GM23338 (cell line): ENCODE measurements at regions not wholly inside any gene's neighbourhood (a gene's known extent, or its start where the extent isn't known, plus 50 kb on each side); places are given as distances from the start of the nearest gene placed in this dataset.
A peak's percentile ranks its signal among the peaks of the same experiment; 100 is the strongest.

Experiments used
- ATAC-seq: fragments of 200-7000 bp; cut with Tn5 transposase; 3 replicates; pipeline ENCODE4 v1.9.1; 2020
- DNase-seq: peaks from one replicate; pipeline ENCODE4 v3.0.0-alpha.2; 2015; ENCODE audit warnings: low spot score
- H2AFZ ChIP-seq: fragments of 200-600 bp; sonication (generic); 2 replicates; pipeline ENCODE4 v1.8.0; 2016; ENCODE audit warnings: antibody characterized with exemption, mild to moderate bottlenecking, moderate library complexity
- H3F3A ChIP-seq: fragments of 200-600 bp; sonication (generic); replicated peaks from 2 replicates; pipeline ENCODE4 v1.8.0; 2017; ENCODE audit warnings: antibody characterized with exemption, mixed run types, low read depth
- H3K27ac ChIP-seq: fragments of 200-600 bp; sonication (generic); 2 replicates; pipeline ENCODE4 v1.6.1; 2016; ENCODE audit warnings: low read depth
- H3K27me3 ChIP-seq: fragments of 200-600 bp; sonication (generic); 2 replicates; pipeline ENCODE4 v1.8.0; 2016; ENCODE audit warnings: mild to moderate bottlenecking, mixed run types, moderate library complexity; ENCODE audit not compliant: insufficient read depth
- H3K36me3 ChIP-seq: fragments of 200-600 bp; sonication (generic); 2 replicates; pipeline ENCODE4 v1.8.0; 2016; ENCODE audit warnings: mild to moderate bottlenecking; ENCODE audit not compliant: insufficient read depth
- H3K4me1 ChIP-seq: fragments of 200-600 bp; sonication (generic); 2 replicates; pipeline ENCODE4 v1.8.0; 2016; ENCODE audit warnings: mild to moderate bottlenecking, moderate library complexity; ENCODE audit not compliant: insufficient read depth
- H3K4me2 ChIP-seq: fragments of 200-600 bp; sonication (generic); 2 replicates; pipeline ENCODE4 v1.7.1; 2017; ENCODE audit warnings: mixed run types
- H3K4me3 ChIP-seq: fragments of 200-600 bp; sonication (generic); 2 replicates; pipeline ENCODE4 v1.6.1; 2016; ENCODE audit warnings: mixed run types
- H3K79me2 ChIP-seq: fragments of 200-600 bp; sonication (generic); replicated peaks from 2 replicates; pipeline ENCODE4 v1.8.0; 2017; ENCODE audit warnings: mild to moderate bottlenecking; ENCODE audit not compliant: insufficient read depth
- H3K9me2 ChIP-seq: fragments of 200-600 bp; sonication (generic); 2 replicates; pipeline ENCODE4 v1.8.0; 2017; ENCODE audit not compliant: insufficient read depth
- H4K20me1 ChIP-seq: fragments of 200-600 bp; sonication (generic); replicated peaks from 2 replicates; pipeline ENCODE4 v1.8.0; 2017; ENCODE audit warnings: mild to moderate bottlenecking; ENCODE audit not compliant: insufficient read depth
- H3K27ac Mint-ChIP-seq: 2 replicates; pipeline ENCODE4 v1.8.0; 2020; ENCODE audit warnings: inconsistent platforms, mild to moderate bottlenecking, moderate library complexity, mixed read lengths
- H3K27me3 Mint-ChIP-seq: 3 replicates; pipeline ENCODE4 v1.8.0; 2022; ENCODE audit warnings: low read depth, mild to moderate bottlenecking, moderate library complexity, mixed read lengths, inconsistent platforms; ENCODE audit not compliant: insufficient read depth, poor library complexity
- H3K36me3 Mint-ChIP-seq: 3 replicates; pipeline ENCODE4 v1.8.0; 2021; ENCODE audit warnings: low read depth, mild to moderate bottlenecking, inconsistent platforms, moderate library complexity, mixed read lengths
- H3K4me1 Mint-ChIP-seq: 3 replicates; pipeline ENCODE4 v1.8.0; 2020; ENCODE audit warnings: mild to moderate bottlenecking, inconsistent platforms, mixed read lengths
- H3K4me3 Mint-ChIP-seq: 3 replicates; pipeline ENCODE4 v1.8.0; 2021; ENCODE audit warnings: moderate library complexity, mild to moderate bottlenecking, inconsistent platforms, mixed read lengths
- H3K9me3 Mint-ChIP-seq: 3 replicates; pipeline ENCODE4 v1.8.0; 2020; ENCODE audit warnings: moderate library complexity, mild to moderate bottlenecking, inconsistent platforms, mixed read lengths
- CREB1 ChIP-seq: fragments of 250-450 bp; sonication (Bioruptor Pico); IDR thresholded peaks from 2 replicates; pipeline ENCODE4 v1.5.0; 2020; ENCODE audit warnings: low read depth, mild to moderate bottlenecking, moderate library complexity
- CTCF ChIP-seq, 2 experiments: fragments of 200-600 bp in 1 of 2; sonication (generic) in 1 of 2; conservative IDR thresholded peaks; 2 replicates each; pipeline versions ENCODE4 v1.5.1 to v1.6.1; 2016 to 2017; ENCODE audit warnings: antibody characterized with exemption in 2 of 2, low read depth in 2 of 2, mild to moderate bottlenecking in 2 of 2, moderate library complexity in 1 of 2
- ETS1 ChIP-seq: IDR thresholded peaks from 2 replicates; pipeline ENCODE4 v1.6.1; 2016; ENCODE audit warnings: antibody characterized with exemption
- EZH2phosphoT487 ChIP-seq: fragments of 200-600 bp; sonication (generic); IDR thresholded peaks from one replicate; pipeline ENCODE4 v1.8.1; 2018; ENCODE audit warnings: antibody characterized with exemption; ENCODE audit not compliant: unreplicated experiment
- STAT1 ChIP-seq: IDR thresholded peaks from one replicate; pipeline ENCODE4 v1.6.1; 2016; ENCODE audit warnings: antibody characterized with exemption; ENCODE audit not compliant: unreplicated experiment
- ZNF331 ChIP-seq: fragments of 250-450 bp; sonication (Bioruptor Pico); IDR thresholded peaks from 2 replicates; pipeline ENCODE4 v1.5.0; 2020; ENCODE audit warnings: low read depth, mild to moderate bottlenecking, moderate library complexity
- ZNF462 ChIP-seq: fragments of 250-450 bp; sonication (Bioruptor Pico); IDR thresholded peaks from 2 replicates; pipeline ENCODE4 v1.5.0; 2020; ENCODE audit warnings: mild to moderate bottlenecking, moderate library complexity

- H3K27ac ChIP-seq: no peak overlapping the region
- ATAC-seq: peak; percentile 65
- Mint-ChIP-seq H3K27ac (no peak overlapping the region; the same call in 1 of the 2 replicates), H3K36me3 (no peaks in the 10 kb centered on the region), H3K4me3 (no peak overlapping the region), H3K4me1 (peaks cover 30% of the 10 kb centered on the region), H3K27me3 (peaks cover 3% of the 10 kb centered on the region), H3K9me3 (no peaks in the 10 kb centered on the region)
- TF ChIP-seq ZNF462 (CRISPR knock-in tag) (no peak), EZH2phosphoT487 (no peak), ETS1 (no peak), ZNF331 (no peak), CTCF (conservative IDR thresholded peaks at IDR 0.05; ENCODE audit: low read depth in 2 of 2) (no peak), STAT1 (no peak), CREB1 (no peak)
- no peaks in the 10 kb centered on the region for H3K27me3 ChIP-seq
- H3K9me2 ChIP-seq: no peaks in the 10 kb centered on the region
- H4K20me1 ChIP-seq: no peaks in the 10 kb centered on the region
- no peak overlapping the region for H2AFZ ChIP-seq
- H3F3A ChIP-seq: no peaks in the 10 kb centered on the region
- DNase-seq: no peak
- no peak overlapping the region for H3K4me2 ChIP-seq
- no peaks in the 10 kb centered on the region for H3K79me2 ChIP-seq
- no peaks in the 10 kb centered on the region for H3K4me1 ChIP-seq
- H3K36me3 ChIP-seq: no peaks in the 10 kb centered on the region
- H3K4me3 ChIP-seq: no peak overlapping the region
Observed at GRCh38 chr16:29321585-29321984, 84.9 kb downstream of the NPIPB11 start.
